ENCODE measurements at regions not wholly inside any gene's neighbourhood (a gene's known extent, or its start where the extent isn't known, plus 50 kb on each side); places are given as distances from the start of the nearest gene placed in this dataset.
"Not testable (repeated sequence)": the region's sequence is repeated elsewhere in the genome, so short reads cannot be mapped to it uniquely, and the experiment has no call there.

- no peak for DNase-seq (ENCODE audit: insufficient read length, low spot score)
- TF ChIP-seq, protein P1, sequence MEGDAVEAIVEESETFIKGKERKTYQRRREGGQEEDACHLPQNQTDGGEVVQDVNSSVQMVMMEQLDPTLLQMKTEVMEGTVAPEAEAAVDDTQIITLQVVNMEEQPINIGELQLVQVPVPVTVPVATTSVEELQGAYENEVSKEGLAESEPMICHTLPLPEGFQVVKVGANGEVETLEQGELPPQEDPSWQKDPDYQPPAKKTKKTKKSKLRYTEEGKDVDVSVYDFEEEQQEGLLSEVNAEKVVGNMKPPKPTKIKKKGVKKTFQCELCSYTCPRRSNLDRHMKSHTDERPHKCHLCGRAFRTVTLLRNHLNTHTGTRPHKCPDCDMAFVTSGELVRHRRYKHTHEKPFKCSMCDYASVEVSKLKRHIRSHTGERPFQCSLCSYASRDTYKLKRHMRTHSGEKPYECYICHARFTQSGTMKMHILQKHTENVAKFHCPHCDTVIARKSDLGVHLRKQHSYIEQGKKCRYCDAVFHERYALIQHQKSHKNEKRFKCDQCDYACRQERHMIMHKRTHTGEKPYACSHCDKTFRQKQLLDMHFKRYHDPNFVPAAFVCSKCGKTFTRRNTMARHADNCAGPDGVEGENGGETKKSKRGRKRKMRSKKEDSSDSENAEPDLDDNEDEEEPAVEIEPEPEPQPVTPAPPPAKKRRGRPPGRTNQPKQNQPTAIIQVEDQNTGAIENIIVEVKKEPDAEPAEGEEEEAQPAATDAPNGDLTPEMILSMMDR (IDR thresholded peaks at IDR 0.05; ENCODE audit: insufficient read depth, missing control alignments), result no peak
- no peak for FAIRE-seq
Measured at GRCh38 chr4:166195101-166195500, 322.1 kb downstream of the TLL1 start.

GRCh38 chr4:166197166-166197565, 324.1 kb downstream of the TLL1 start:
- FAIRE-seq (no peak), DNase-seq (ENCODE audit: insufficient read length, low spot score) (no peak)
- TF ChIP-seq, protein P1 (IDR thresholded peaks at IDR 0.05; ENCODE audit: insufficient read depth, missing control alignments), result no peak

GRCh38 chr4:166198041-166198440, 325.0 kb downstream of the TLL1 start:
- FAIRE-seq, result no peak
- DNase-seq (ENCODE audit: insufficient read length, low spot score), result no peak
- TF ChIP-seq, protein P1 (IDR thresholded peaks at IDR 0.05; ENCODE audit: insufficient read depth, missing control alignments), result no peak

GRCh38 chr4:166198516-166199310, 325.7 kb downstream of the TLL1 start:
- FAIRE-seq (no peak), DNase-seq (ENCODE audit: insufficient read length, low spot score) (no peak)
- TF ChIP-seq, protein P1 (IDR thresholded peaks at IDR 0.05; ENCODE audit: insufficient read depth, missing control alignments), result no peak

- TF ChIP-seq, protein P1 (IDR thresholded peaks at IDR 0.05; ENCODE audit: insufficient read depth, missing control alignments), result no peak
- FAIRE-seq (no peak), DNase-seq (ENCODE audit: insufficient read length, low spot score) (no peak)
Measured at GRCh38 chr4:166202991-166203390, 330.0 kb downstream of the TLL1 start.

- not testable (repeated sequence) for DNase-seq (ENCODE audit: insufficient read length, low spot score); FAIRE-seq
Measured at GRCh38 chr4:166212326-166212725, 339.3 kb downstream of the TLL1 start.

- FAIRE-seq, result no peak
- TF ChIP-seq, protein P1 (IDR thresholded peaks at IDR 0.05; ENCODE audit: insufficient read depth, missing control alignments), result no peak
Measured at GRCh38 chr4:166222271-166222670, 349.2 kb downstream of the TLL1 start.

More at GRCh38 chr4:166222271-166222670, 349.2 kb downstream of the TLL1 start:
- DNase-seq (ENCODE audit: insufficient read length, low spot score), result no peak

Data from D721Med (cell line).